MCF 10A (cell line): ENCODE measurements at regions not wholly inside any gene's neighbourhood (a gene's known extent, or its start where the extent isn't known, plus 50 kb on each side); places are given as distances from the start of the nearest gene placed in this dataset.

ENCODE experiments used
- BruUV-seq: library from RNA; stranded (reverse); fragments of 400-500 nt; replicated peaks from 2 replicates; lab custom pipeline; 2021; lab: Mats Ljungman, UMichigan
- CTCF ChIA-PET: fragments of 300-600 bp; sonication (Branson Sonifier 250); formaldehyde crosslinking; extraction: SDS; loops from one replicate; lab custom pipeline; 2021; ENCODE audit warnings: antibody characterized with exemption, inconsistent platforms; lab: Yijun Ruan, JAX
- POLR2A ChIA-PET: fragments of 300-600, 350-650 bp; sonication (Branson Sonifier 250); formaldehyde crosslinking; extraction: SDS; loops from one replicate; lab custom pipeline; 2020; ENCODE audit warnings: antibody characterized with exemption, inconsistent platforms; lab: Yijun Ruan, JAX
- DNase-seq: peaks from one replicate; pipeline ENCODE4 v3.0.0-alpha.2; 2018; ENCODE audit not compliant: unreplicated experiment
- H3K27ac Mint-ChIP-seq: one replicate; pipeline ENCODE4 v1.8.0; 2022; ENCODE audit warnings: mild to moderate bottlenecking, low read depth, mixed read lengths; ENCODE audit not compliant: unreplicated experiment
- H3K27me3 Mint-ChIP-seq: one replicate; pipeline ENCODE4 v1.8.0; 2022; ENCODE audit warnings: mixed read lengths; ENCODE audit not compliant: insufficient read depth, unreplicated experiment
- H3K36me3 Mint-ChIP-seq: one replicate; pipeline ENCODE4 v1.8.0; 2022; ENCODE audit warnings: mild to moderate bottlenecking, moderate library complexity, mixed read lengths; ENCODE audit not compliant: insufficient read depth, unreplicated experiment
- H3K4me1 Mint-ChIP-seq: one replicate; pipeline ENCODE4 v1.8.0; 2022; ENCODE audit warnings: mixed read lengths; ENCODE audit not compliant: insufficient read depth, unreplicated experiment
- H3K4me3 Mint-ChIP-seq: one replicate; pipeline ENCODE4 v1.8.0; 2022; ENCODE audit warnings: mild to moderate bottlenecking, moderate library complexity, mixed read lengths; ENCODE audit not compliant: unreplicated experiment
- H3K9me3 Mint-ChIP-seq: one replicate; pipeline ENCODE4 v1.8.0; 2022; ENCODE audit warnings: mixed read lengths; ENCODE audit not compliant: unreplicated experiment
- intact Hi-C: fragments of 100-400 bp; cut with micrococcal nuclease; formaldehyde crosslinking; loops from 2 replicates; pipeline ENCODE4 v1.14.1; 2022
- TF ChIP-seq, protein P1 (sequence below): fragments of 200-600 bp; IDR thresholded peaks from one replicate; pipeline ENCODE4 v1.8.0; 2022; ENCODE audit warnings: antibody characterized with exemption, mild to moderate bottlenecking; ENCODE audit not compliant: unreplicated experiment

- DNase-seq, result no peak
- no TSS peak for BruUV-seq
- TF ChIP-seq, protein P1, sequence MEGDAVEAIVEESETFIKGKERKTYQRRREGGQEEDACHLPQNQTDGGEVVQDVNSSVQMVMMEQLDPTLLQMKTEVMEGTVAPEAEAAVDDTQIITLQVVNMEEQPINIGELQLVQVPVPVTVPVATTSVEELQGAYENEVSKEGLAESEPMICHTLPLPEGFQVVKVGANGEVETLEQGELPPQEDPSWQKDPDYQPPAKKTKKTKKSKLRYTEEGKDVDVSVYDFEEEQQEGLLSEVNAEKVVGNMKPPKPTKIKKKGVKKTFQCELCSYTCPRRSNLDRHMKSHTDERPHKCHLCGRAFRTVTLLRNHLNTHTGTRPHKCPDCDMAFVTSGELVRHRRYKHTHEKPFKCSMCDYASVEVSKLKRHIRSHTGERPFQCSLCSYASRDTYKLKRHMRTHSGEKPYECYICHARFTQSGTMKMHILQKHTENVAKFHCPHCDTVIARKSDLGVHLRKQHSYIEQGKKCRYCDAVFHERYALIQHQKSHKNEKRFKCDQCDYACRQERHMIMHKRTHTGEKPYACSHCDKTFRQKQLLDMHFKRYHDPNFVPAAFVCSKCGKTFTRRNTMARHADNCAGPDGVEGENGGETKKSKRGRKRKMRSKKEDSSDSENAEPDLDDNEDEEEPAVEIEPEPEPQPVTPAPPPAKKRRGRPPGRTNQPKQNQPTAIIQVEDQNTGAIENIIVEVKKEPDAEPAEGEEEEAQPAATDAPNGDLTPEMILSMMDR, result no peak
- H3K36me3 Mint-ChIP-seq, result no peaks in the 10 kb centered on the region
- ChIA-PET CTCF (no interaction called here), POLR2A (no interaction called here)
- no peaks in the 10 kb centered on the region for H3K27me3 Mint-ChIP-seq
- peaks cover 11% of the 10 kb centered on the region for H3K4me1 Mint-ChIP-seq
- no peak overlapping the region for H3K4me3 Mint-ChIP-seq
- intact Hi-C loops, result no loop called here
- no peaks in the 10 kb centered on the region for H3K9me3 Mint-ChIP-seq
- H3K27ac Mint-ChIP-seq, result no peak overlapping the region
Measured at GRCh38 chr15:39075311-39075710, 505.6 kb upstream of the THBS1 start.

DNA sequence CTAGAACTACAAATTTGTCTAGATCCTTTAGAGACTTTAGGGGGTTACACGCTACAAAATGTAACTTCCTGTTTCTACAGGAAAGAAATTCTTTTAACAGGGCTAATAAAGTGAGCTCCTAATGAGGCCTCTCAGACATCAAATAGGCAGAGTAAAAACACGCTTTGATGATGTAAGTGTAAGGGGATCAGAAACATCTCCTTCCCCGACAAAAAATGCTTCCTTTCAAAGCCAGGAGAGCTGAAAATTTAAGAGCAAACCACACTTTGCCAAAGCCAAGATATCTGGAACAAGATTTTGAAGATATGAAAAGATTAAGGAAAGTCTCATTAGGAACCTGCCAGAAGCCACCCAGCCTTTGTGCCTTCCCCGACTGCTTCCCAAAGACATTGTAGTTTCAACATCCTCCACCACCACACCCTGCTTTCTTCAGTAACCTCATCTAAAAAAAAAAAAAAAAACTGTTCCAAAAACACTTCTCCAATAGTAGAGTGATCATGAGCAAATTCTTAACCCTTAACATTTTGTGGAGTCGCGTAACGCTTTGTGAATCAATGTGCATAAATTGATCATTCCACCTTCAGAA, 505.0 kb upstream of the THBS1 start:
- POLR2A ChIA-PET, result no interaction called here
- H3K27me3 Mint-ChIP-seq, result no peaks in the 10 kb centered on the region
- TF ChIP-seq, protein P1, result no peak
- no peaks in the 10 kb centered on the region for H3K9me3 Mint-ChIP-seq
- peaks cover 11% of the 10 kb centered on the region for H3K4me1 Mint-ChIP-seq
- H3K27ac Mint-ChIP-seq, result no peak overlapping the region
- H3K36me3 Mint-ChIP-seq, result no peaks in the 10 kb centered on the region
- H3K4me3 Mint-ChIP-seq, result no peak overlapping the region
- CTCF ChIA-PET, result no interaction called here
- DNase-seq, result no peak
- BruUV-seq, result no TSS peak
- intact Hi-C loops, result no loop called here

DNA sequence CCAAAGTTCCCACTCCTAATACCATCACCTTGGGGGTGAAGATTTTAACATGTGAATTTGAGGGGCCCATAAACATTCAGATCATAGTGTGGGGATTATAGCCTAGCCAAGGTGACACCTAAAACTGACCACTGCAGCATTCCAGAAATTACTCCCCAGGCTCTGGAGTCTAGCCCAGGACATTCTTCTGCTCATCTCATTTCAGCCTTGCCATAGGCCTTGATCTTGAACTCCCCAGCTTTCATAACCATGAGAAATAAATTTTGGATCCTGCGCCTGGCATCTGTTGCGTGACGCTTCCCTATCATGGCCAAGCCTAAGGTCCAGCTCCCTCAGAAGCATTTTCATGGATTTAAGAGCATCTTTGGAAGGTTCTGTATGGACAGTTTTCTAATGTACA, 502.9 kb upstream of the THBS1 start:
- no TSS peak for BruUV-seq
- Mint-ChIP-seq H3K4me1 (peaks cover 11% of the 10 kb centered on the region), H3K27ac (no peak overlapping the region), H3K27me3 (no peaks in the 10 kb centered on the region), H3K4me3 (no peak overlapping the region), H3K9me3 (no peaks in the 10 kb centered on the region), H3K36me3 (no peaks in the 10 kb centered on the region)
- TF ChIP-seq, protein P1, result no peak
- POLR2A ChIA-PET, result no interaction called here
- DNase-seq, result no peak
- CTCF ChIA-PET, result interaction anchor here (0.7 kb wide), 3 partner anchors 256 to 663 kb away, joined by 3 to 4 read pairs (median 3); no protein-coding TSS in a partner anchor
- intact Hi-C loops, result no loop called here

DNA sequence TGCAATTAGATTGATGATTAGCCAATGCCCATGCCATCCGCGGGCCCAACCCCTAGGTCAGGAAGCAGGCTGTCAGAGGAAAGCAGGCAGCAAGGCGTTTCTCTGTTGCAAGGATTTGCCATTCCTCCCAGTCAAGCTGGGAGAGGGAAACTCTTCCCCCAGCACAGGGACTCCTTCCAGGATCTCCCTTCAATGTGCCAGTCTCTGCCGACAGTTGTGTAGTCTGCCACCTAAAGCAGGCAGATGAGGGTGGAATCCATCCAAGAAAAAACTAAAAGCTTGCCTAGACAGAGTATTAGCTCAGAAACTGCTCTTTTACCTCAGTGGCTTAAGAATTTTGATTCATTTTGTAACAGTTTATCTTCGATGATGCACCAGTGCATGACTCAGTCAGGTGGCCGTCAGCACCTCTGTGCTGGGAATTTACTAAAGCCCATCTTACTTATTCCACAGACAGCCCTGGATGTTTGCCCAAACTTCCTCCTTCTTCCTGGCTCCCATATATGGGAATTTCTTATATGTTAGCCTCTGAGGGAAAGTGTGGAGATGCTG, 501.5 kb upstream of the THBS1 start:
- no peak overlapping the region for H3K27ac Mint-ChIP-seq
- BruUV-seq, result no TSS peak
- H3K4me1 Mint-ChIP-seq, result peaks cover 11% of the 10 kb centered on the region
- intact Hi-C loops, result no loop called here
- no peaks in the 10 kb centered on the region for H3K36me3 Mint-ChIP-seq
- no peak overlapping the region for H3K4me3 Mint-ChIP-seq
- CTCF ChIA-PET, result no interaction called here
- peak; percentile 87 for DNase-seq
- TF ChIP-seq, protein P1, result no peak
- H3K27me3 Mint-ChIP-seq, result no peaks in the 10 kb centered on the region
- H3K9me3 Mint-ChIP-seq, result no peaks in the 10 kb centered on the region
- POLR2A ChIA-PET, result interaction anchor here (0.6 to 0.8 kb wide), 4 partner anchors 10 to 746 kb away, joined by 3 read pairs; no protein-coding TSS in a partner anchor
